Psoas muscle (tissue), 7 donors: ENCODE measurements at regions not wholly inside any gene's neighbourhood (a gene's known extent, or its start where the extent isn't known, plus 50 kb on each side); places are given as distances from the start of the nearest gene placed in this dataset.

Experiments used
- ATAC-seq, 4 donors: fragments of 200-7000 bp; cut with Tn5 transposase; one replicate each; pipeline ENCODE4 v1.9.1; 2020; ENCODE audit warnings: moderate library complexity in 3 of 4, mild to moderate bottlenecking in 2 of 4
- DNase-seq, 2 donors: peaks; one replicate each; pipeline ENCODE4 v3.0.0-alpha.2; 2020
- H3K27ac ChIP-seq: fragments of 200-600 bp; one replicate; pipeline ENCODE4 v1.8.0; 2022
- H3K27me3 ChIP-seq, 3 donors: fragments of 200-600 bp in 1 of 3; one replicate each; pipeline versions ENCODE4 v1.6.1 to v1.8.0; 2013 to 2022; ENCODE audit warnings: low read length in 2 of 3, mild to moderate bottlenecking in 2 of 3, moderate library complexity in 1 of 3; ENCODE audit not compliant: insufficient read depth in 3 of 3
- H3K36me3 ChIP-seq, 2 donors: fragments of 200-600 bp in 1 of 2; one replicate each; pipeline versions ENCODE4 v1.6.1 to v1.8.0; 2013 to 2022; ENCODE audit warnings: low read depth in 1 of 2, mild to moderate bottlenecking in 1 of 2, moderate library complexity in 1 of 2; ENCODE audit not compliant: insufficient read depth in 1 of 2
- H3K4me1 ChIP-seq: fragments of 200-600 bp; one replicate; pipeline ENCODE4 v1.8.0; 2022
- H3K4me3 ChIP-seq: fragments of 200-600 bp; one replicate; pipeline ENCODE4 v1.8.0; 2022; ENCODE audit warnings: mild to moderate bottlenecking
- H3K9me3 ChIP-seq: fragments of 200-600 bp; one replicate; pipeline ENCODE4 v1.8.0; 2022
- CTCF ChIP-seq: fragments of 200-600 bp; IDR thresholded peaks from one replicate; pipeline ENCODE4 v1.8.0; 2022; ENCODE audit warnings: antibody characterized with exemption
- WGBS, 3 donors: extraction: QIAGEN DNeasy Blood & Tissue Kit; methylation state at CpG; one replicate each; pipeline versions ENCODE4 v1.1.6 to v1.1.7; 2013; 5-methylcytosine and 5-hydroxymethylcytosine counted together
- intact Hi-C, 2 donors: fragments of 100-400 bp; cut with DNase I; formaldehyde crosslinking; loops; one replicate each; pipeline versions ENCODE4 v1.11.0 to v1.14.2; 2022
- donor health status: healthy with polysubstance abuse.
- donor health status: DM: no; HTN: no; CAD: no; lungs with moderate emphysema.
- donor health status: Bipolar disorder and iron deficiency.
- donor health status: healthy.
- donor health status: DM: yes; HTN: yes; CAD: no.
- donor health status: DM: no; HTN: no; CAD: no.
- donor health status: DM: yes; HTN: yes; CAD: no.

- H3K4me1 ChIP-seq = no peaks in the 10 kb centered on the region
- no peak for ATAC-seq
- no peaks in the 10 kb centered on the region for H3K9me3 ChIP-seq
- intact Hi-C loops = no loop called here
- no peak overlapping the region for H3K27ac ChIP-seq
- DNase-seq = no peak
- H3K36me3 ChIP-seq = no peaks in the 10 kb centered on the region
- H3K27me3 ChIP-seq = no peaks in the 10 kb centered on the region
- no peak for TF ChIP-seq CTCF
- H3K4me3 ChIP-seq = no peak overlapping the region
Measured at GRCh38 chr1:105684714-105685113, 1371.8 kb upstream of the PRMT6 start.

GRCh38 chr1:105686026-105686425 is 1370.4 kb upstream of the PRMT6 start:
- no peaks in the 10 kb centered on the region for H3K27me3 ChIP-seq
- no peak overlapping the region for H3K4me3 ChIP-seq
- no peak for TF ChIP-seq CTCF
- no peaks in the 10 kb centered on the region for H3K4me1 ChIP-seq
- 61 to 66% (median 64%) methylated on average over 3 of the region's 3 CpGs for WGBS, 3 donors
- ATAC-seq = no peak
- H3K9me3 ChIP-seq = no peaks in the 10 kb centered on the region
- intact Hi-C loops = no loop called here
- H3K36me3 ChIP-seq = no peaks in the 10 kb centered on the region
- peak in 1 of 2 donors; percentile 16 for DNase-seq
- no peak overlapping the region for H3K27ac ChIP-seq

GRCh38 chr1:105686874-105687690 is 1369.4 kb upstream of the PRMT6 start:
- no peak for ATAC-seq
- no peaks in the 10 kb centered on the region for H3K4me1 ChIP-seq

GRCh38 chr1:105700723-105701122 is 1355.8 kb upstream of the PRMT6 start:
- TF ChIP-seq CTCF = no peak
- no peak for DNase-seq
- ATAC-seq = no peak
- no peaks in the 10 kb centered on the region for H3K9me3 ChIP-seq
- H3K27ac ChIP-seq = no peak overlapping the region
- H3K27me3 ChIP-seq = no peaks in the 10 kb centered on the region
- intact Hi-C loops = no loop called here
- WGBS, 3 donors = 55 to 70% (median 66%) methylated on average over 2 of the region's 2 CpGs
- H3K4me1 ChIP-seq = no peaks in the 10 kb centered on the region
- H3K36me3 ChIP-seq = no peaks in the 10 kb centered on the region
- H3K4me3 ChIP-seq = no peak overlapping the region

More at GRCh38 chr1:105686874-105687690, 1369.4 kb upstream of the PRMT6 start:
- WGBS, 3 donors = 83 to 87% (median 85%) methylated on average over 15 of the region's 15 CpGs
- no peaks in the 10 kb centered on the region for H3K27me3 ChIP-seq
- DNase-seq = peak in 1 of 2 donors; percentile 28
- H3K4me3 ChIP-seq = no peak overlapping the region
- no peak overlapping the region for H3K27ac ChIP-seq
- no peak for TF ChIP-seq CTCF
- no peaks in the 10 kb centered on the region for H3K36me3 ChIP-seq
- H3K9me3 ChIP-seq = no peaks in the 10 kb centered on the region
- intact Hi-C loops = no loop called here

GRCh38 chr1:105724286-105724685 is 1332.2 kb upstream of the PRMT6 start:
- 72 to 81% (median 80%) methylated on average over 1 of the region's 1 CpG for WGBS, 3 donors
- Histone ChIP-seq H3K27ac (no peak overlapping the region), H3K36me3 (no peaks in the 10 kb centered on the region), H3K4me1 (no peaks in the 10 kb centered on the region), H3K27me3 (no peaks in the 10 kb centered on the region), H3K9me3 (no peaks in the 10 kb centered on the region), H3K4me3 (no peak overlapping the region)
- TF ChIP-seq CTCF = no peak
- ATAC-seq = no peak
- intact Hi-C loops = no loop called here
- DNase-seq = no peak
